Ovary (tissue), 7 donors: ENCODE measurements at regions not wholly inside any gene's neighbourhood (a gene's known extent, or its start where the extent isn't known, plus 50 kb on each side); places are given as distances from the start of the nearest gene placed in this dataset.
A peak's percentile ranks its signal among the peaks of the same experiment; 100 is the strongest.

Experiments used
- DNase-seq, 5 donors: peaks; one replicate each; pipeline ENCODE4 v3.0.0-alpha.2; 2019 to 2020
- H3K27ac ChIP-seq, 2 donors: fragments of 200-600 bp; one replicate each; pipeline versions ENCODE4 v1.5.1 to v1.8.0; 2019 to 2022
- H3K27me3 ChIP-seq: fragments of 200-600 bp; one replicate; pipeline ENCODE4 v1.8.0; 2022
- H3K36me3 ChIP-seq: fragments of 200-600 bp; sonication (generic); one replicate; pipeline ENCODE4 v1.5.1; 2019
- H3K4me1 ChIP-seq: one replicate; pipeline ENCODE4 v1.8.1; 2013; ENCODE audit warnings: mild to moderate bottlenecking, moderate library complexity; ENCODE audit not compliant: insufficient read depth
- H3K4me3 ChIP-seq: fragments of 200-600 bp; sonication (generic); one replicate; pipeline ENCODE4 v1.5.1; 2017
- H3K9me3 ChIP-seq, 2 donors: fragments of 200-600 bp in 1 of 2; sonication (generic) in 1 of 2; one replicate each; pipeline versions ENCODE4 v1.5.1 to v1.8.1; 2013 to 2019; ENCODE audit warnings: mild to moderate bottlenecking in 1 of 2, moderate library complexity in 1 of 2
- EP300 ChIP-seq: sonication (generic); formaldehyde crosslinking; IDR thresholded peaks from one replicate; pipeline ENCODE4 v1.6.1; 2017; ENCODE audit warnings: antibody characterized with exemption
- POLR2A ChIP-seq: fragments of 450-650 bp; IDR thresholded peaks from one replicate; pipeline ENCODE4 v1.6.1; 2017; ENCODE audit warnings: antibody characterized with exemption, mild to moderate bottlenecking, moderate library complexity
- WGBS, 3 donors: extraction: QIAGEN DNeasy Blood & Tissue Kit in 1 of 3; methylation state at CpG; one replicate each; pipeline versions ENCODE4 v1.1.5 to v1.1.7; 2013 to 2017; 5-methylcytosine and 5-hydroxymethylcytosine counted together
- intact Hi-C, 4 donors: fragments of 100-400 bp; cut with DNase I; formaldehyde crosslinking; loops; one replicate each; pipeline versions ENCODE4 v1.11.0 to v1.15.1; 2022 to 2023
- TF ChIP-seq, protein P1 (sequence below), 3 donors: fragments of 450-650 bp in 2 of 3; fragments of 200-600 bp in 1 of 3; IDR thresholded peaks; one replicate each; pipeline versions ENCODE4 v1.5.1 to v1.8.0; 2016 to 2022; ENCODE audit warnings: antibody characterized with exemption in 3 of 3, mild to moderate bottlenecking in 1 of 3
- donor health status: DM: no; HTN: no; CAD: no; lungs with moderate emphysema.
- donor health status: DM: no; HTN: no; CAD: no.
- donor health status: Bipolar disorder and iron deficiency.
- donor health status: DM: no; HTN: no; CAD: no.
- donor health status: DM: yes; HTN: yes; CAD: no.

DNA sequence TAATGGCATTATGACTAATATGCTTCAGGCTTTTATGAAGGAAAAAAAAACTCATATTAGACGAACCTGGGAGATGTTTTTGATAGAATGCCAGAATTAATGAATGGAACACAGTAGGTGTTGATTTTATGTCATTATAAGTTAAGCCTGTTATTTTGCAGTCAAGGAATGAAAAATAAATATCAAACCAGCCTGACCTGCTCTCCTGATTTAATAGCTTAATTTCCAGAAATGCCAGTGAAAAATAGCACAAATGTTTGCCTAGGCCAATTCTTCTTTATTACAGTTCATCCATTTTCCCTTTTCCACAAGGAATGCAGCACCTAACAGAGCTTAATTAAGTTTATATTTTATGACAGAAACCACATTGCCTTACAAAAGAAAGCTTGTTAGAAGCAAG is 292.0 kb downstream of the TBL1XR1 start:
- H3K9me3 ChIP-seq, result no peaks in the 10 kb centered on the region
- H3K27me3 ChIP-seq, result no peaks in the 10 kb centered on the region
- H3K4me3 ChIP-seq, result no peak overlapping the region
- peaks cover 3% of the 10 kb centered on the region for H3K4me1 ChIP-seq
- WGBS, 3 donors, result 4 to 9% (median 6%) methylated on average over 1 of the region's 1 CpG
- no peaks in the 10 kb centered on the region for H3K36me3 ChIP-seq
- intact Hi-C loops, result no loop called here
- DNase-seq, result no peak
- peak overlapping the region in 1 of 2 donors; percentile 20 for H3K27ac ChIP-seq
- TF ChIP-seq, protein P1, sequence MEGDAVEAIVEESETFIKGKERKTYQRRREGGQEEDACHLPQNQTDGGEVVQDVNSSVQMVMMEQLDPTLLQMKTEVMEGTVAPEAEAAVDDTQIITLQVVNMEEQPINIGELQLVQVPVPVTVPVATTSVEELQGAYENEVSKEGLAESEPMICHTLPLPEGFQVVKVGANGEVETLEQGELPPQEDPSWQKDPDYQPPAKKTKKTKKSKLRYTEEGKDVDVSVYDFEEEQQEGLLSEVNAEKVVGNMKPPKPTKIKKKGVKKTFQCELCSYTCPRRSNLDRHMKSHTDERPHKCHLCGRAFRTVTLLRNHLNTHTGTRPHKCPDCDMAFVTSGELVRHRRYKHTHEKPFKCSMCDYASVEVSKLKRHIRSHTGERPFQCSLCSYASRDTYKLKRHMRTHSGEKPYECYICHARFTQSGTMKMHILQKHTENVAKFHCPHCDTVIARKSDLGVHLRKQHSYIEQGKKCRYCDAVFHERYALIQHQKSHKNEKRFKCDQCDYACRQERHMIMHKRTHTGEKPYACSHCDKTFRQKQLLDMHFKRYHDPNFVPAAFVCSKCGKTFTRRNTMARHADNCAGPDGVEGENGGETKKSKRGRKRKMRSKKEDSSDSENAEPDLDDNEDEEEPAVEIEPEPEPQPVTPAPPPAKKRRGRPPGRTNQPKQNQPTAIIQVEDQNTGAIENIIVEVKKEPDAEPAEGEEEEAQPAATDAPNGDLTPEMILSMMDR (IDR thresholded peaks at IDR 0.05), result no peak
- no peak for TF ChIP-seq EP300
- no peak for TF ChIP-seq POLR2A

DNA sequence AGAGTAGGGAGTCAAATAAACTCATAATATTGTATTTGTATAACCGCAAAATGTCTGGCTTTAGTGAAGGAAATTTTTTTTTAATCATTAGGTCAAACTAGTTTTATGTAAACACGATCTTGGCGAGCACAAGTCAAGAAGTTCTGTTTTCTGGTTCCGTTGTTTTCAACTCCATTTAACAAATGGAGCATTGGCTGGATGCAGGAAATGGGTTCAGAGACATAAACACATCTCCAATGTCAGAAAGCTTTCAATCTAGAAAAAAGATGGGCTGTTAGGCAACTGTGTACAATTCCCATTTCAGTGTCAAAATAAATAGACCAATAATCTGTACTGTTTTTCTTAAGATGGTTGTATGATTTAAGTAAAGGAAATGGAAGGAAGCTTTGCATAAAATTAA is 292.8 kb downstream of the TBL1XR1 start:
- intact Hi-C loops, result no loop called here
- 30 to 35% (median 34%) methylated on average over 4 of the region's 4 CpGs for WGBS, 3 donors
- Histone ChIP-seq H3K27me3 (no peaks in the 10 kb centered on the region), H3K36me3 (no peaks in the 10 kb centered on the region), H3K4me3 (no peak overlapping the region), H3K4me1 (peaks cover 3% of the 10 kb centered on the region), H3K9me3 (no peaks in the 10 kb centered on the region), H3K27ac (no peak overlapping the region)
- no peak for TF ChIP-seq EP300
- TF ChIP-seq POLR2A, result no peak
- TF ChIP-seq, protein P1 (IDR thresholded peaks at IDR 0.05), result no peak
- DNase-seq, result no peak

DNA sequence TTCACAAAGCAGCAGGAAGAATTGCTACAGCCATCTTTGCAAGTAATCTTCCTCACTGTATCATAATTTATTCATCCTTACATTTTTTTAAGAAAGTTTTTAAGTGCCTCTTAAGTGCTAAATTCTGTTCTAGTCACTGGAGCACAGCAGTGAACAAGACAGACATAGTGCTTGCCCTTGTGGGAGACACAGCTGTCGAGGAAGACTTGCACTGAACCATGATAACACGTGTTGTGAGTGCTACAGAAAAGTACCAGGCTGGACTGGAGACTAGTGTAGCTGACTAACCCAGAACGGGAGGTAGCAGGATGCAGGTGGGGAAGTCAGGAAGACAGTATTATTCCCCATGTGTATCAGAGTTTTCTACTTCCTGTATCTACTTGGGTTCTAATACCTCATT is 300.6 kb downstream of the TBL1XR1 start:
- intact Hi-C loops, result no loop called here
- TF ChIP-seq, protein P1 (IDR thresholded peaks at IDR 0.05), result no peak
- no peaks in the 10 kb centered on the region for H3K4me1 ChIP-seq
- no peaks in the 10 kb centered on the region for H3K36me3 ChIP-seq
- H3K27me3 ChIP-seq, result no peaks in the 10 kb centered on the region
- no peaks in the 10 kb centered on the region for H3K9me3 ChIP-seq
- 41 to 55% (median 53%) methylated on average over 3 of the region's 3 CpGs for WGBS, 3 donors
- no peak overlapping the region for H3K4me3 ChIP-seq
- DNase-seq, result no peak
- no peak overlapping the region for H3K27ac ChIP-seq

DNA sequence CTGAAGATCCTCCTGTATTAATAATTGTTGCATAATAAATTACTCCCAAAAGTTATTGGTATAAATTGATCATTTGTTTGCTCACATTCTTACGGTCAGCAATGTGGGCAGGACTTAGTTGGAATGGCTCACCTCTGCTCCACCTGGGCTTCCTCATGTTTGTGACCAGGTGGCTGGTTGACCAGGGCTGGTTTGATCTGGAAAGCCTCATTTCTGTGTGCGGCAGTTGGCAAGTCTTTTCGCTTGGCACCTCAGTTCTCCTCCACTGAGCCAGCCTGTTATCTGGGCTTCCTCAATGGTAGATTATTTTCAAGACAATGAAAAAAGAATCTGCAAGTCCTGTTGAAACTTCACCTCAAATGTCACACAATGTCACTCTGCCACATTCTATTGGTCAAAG is 301.1 kb downstream of the TBL1XR1 start:
- TF ChIP-seq POLR2A (no peak), EP300 (no peak)
- TF ChIP-seq, protein P1 (IDR thresholded peaks at IDR 0.05), result no peak
- Histone ChIP-seq H3K9me3 (no peaks in the 10 kb centered on the region), H3K36me3 (no peaks in the 10 kb centered on the region), H3K27me3 (no peaks in the 10 kb centered on the region), H3K4me3 (no peak overlapping the region), H3K4me1 (no peaks in the 10 kb centered on the region), H3K27ac (no peak overlapping the region)
- intact Hi-C loops, result no loop called here
- 96 to 98% (median 97%) methylated on average over 3 of the region's 3 CpGs for WGBS, 3 donors
- no peak for DNase-seq

DNA sequence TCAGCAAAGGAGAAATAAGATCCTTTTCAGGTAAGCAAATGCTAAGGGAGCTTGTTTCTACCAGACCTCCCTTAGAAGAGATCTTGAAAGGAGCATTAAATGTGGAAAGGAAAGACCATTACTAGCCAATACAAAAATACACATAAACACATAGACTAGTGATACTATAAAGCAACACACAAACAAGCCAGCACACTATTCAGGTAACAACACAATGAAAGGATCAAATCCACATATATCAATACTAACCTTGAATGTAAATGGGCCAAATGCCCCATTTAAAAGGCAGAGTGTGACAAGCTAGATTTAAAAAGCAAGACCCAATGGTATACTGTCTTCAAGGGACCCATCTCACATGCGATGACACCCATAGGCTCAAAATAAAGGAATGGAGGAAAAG is 317.6 kb downstream of the TBL1XR1 start:
- Histone ChIP-seq H3K4me3 (no peak overlapping the region), H3K27ac (no peak overlapping the region), H3K9me3 (no peaks in the 10 kb centered on the region), H3K36me3 (no peaks in the 10 kb centered on the region), H3K27me3 (no peaks in the 10 kb centered on the region), H3K4me1 (no peaks in the 10 kb centered on the region)
- DNase-seq, result no peak
- TF ChIP-seq EP300, result no peak
- TF ChIP-seq, protein P1 (IDR thresholded peaks at IDR 0.05), result no peak
- no peak for TF ChIP-seq POLR2A
- intact Hi-C loops, result no loop called here
- WGBS, 3 donors, result 90 to 97% (median 94%) methylated on average over 1 of the region's 1 CpG
